DOHH2 (cell line): ENCODE measurements at regions not wholly inside any gene's neighbourhood (a gene's known extent, or its start where the extent isn't known, plus 50 kb on each side); places are given as distances from the start of the nearest gene placed in this dataset.

Source experiments
- H3F3A ChIP-seq: fragments of 200-600 bp; sonication (generic), shearing (Covaris generic); 2 replicates; pipeline ENCODE4 v1.6.0; 2016; ENCODE audit warnings: antibody characterized with exemption, mild to moderate bottlenecking; ENCODE audit not compliant: control insufficient read depth, insufficient read depth
- H3K27ac ChIP-seq: fragments of 200-600 bp; sonication (generic); 2 replicates; pipeline ENCODE4 v1.5.1; 2014; ENCODE audit warnings: low read depth, mild to moderate bottlenecking, low read length, moderate library complexity
- H3K27me3 ChIP-seq: fragments of 200-600 bp; sonication (generic); 2 replicates; pipeline ENCODE4 v1.6.1; 2014; ENCODE audit warnings: mild to moderate bottlenecking, low read length, mixed read lengths; ENCODE audit not compliant: control insufficient read depth
- H3K36me3 ChIP-seq: fragments of 200-600 bp; sonication (generic); 2 replicates; pipeline ENCODE4 v1.6.1; 2014; ENCODE audit warnings: mild to moderate bottlenecking, low read length, moderate library complexity, mixed read lengths; ENCODE audit not compliant: control insufficient read depth
- H3K4me1 ChIP-seq: fragments of 200-600 bp; sonication (generic); 2 replicates; pipeline ENCODE4 v1.6.1; 2014; ENCODE audit warnings: mild to moderate bottlenecking, low read length, mixed read lengths; ENCODE audit not compliant: control insufficient read depth
- H3K4me2 ChIP-seq: fragments of 200-600 bp; sonication (generic); 2 replicates; pipeline ENCODE4 v1.6.0; 2014; ENCODE audit warnings: mild to moderate bottlenecking, low read length, moderate library complexity
- H3K4me3 ChIP-seq: fragments of 200-600 bp; sonication (generic); 2 replicates; pipeline ENCODE4 v1.5.1; 2014; ENCODE audit warnings: mild to moderate bottlenecking, low read length, mixed read lengths
- H3K79me2 ChIP-seq: fragments of 200-600 bp; sonication (generic); 2 replicates; pipeline ENCODE4 v1.6.1; 2014; ENCODE audit warnings: mild to moderate bottlenecking, low read length, mixed read lengths; ENCODE audit not compliant: control insufficient read depth
- H3K9me2 ChIP-seq: fragments of 200-600 bp; sonication (generic); replicated peaks from 2 replicates; pipeline ENCODE4 v1.6.1; 2014; ENCODE audit warnings: mild to moderate bottlenecking, low read length, mixed read lengths; ENCODE audit not compliant: control insufficient read depth
- H3K9me3 ChIP-seq: fragments of 200-600 bp; sonication (generic); 2 replicates; pipeline ENCODE4 v1.6.1; 2014; ENCODE audit warnings: antibody characterized with exemption, low read length, mixed read lengths; ENCODE audit not compliant: control insufficient read depth, insufficient read depth
- H4K20me1 ChIP-seq: fragments of 200-600 bp; sonication (generic); 2 replicates; pipeline ENCODE4 v1.6.0; 2014; ENCODE audit warnings: low read depth, mild to moderate bottlenecking, antibody characterized with exemption, low read length, moderate library complexity; ENCODE audit not compliant: control insufficient read depth, insufficient read depth
- EZH2phosphoT487 ChIP-seq: fragments of 200-600 bp; sonication (generic); IDR thresholded peaks from 2 replicates; pipeline ENCODE4 v1.6.1; 2017; ENCODE audit warnings: borderline replicate concordance, mild to moderate bottlenecking, antibody characterized with exemption, low read length, moderate library complexity, mixed read lengths
- TF ChIP-seq, protein P1 (sequence below): fragments of 200-600 bp; sonication (generic); IDR thresholded peaks from one replicate; pipeline ENCODE4 v1.5.1; 2014; ENCODE audit warnings: antibody characterized with exemption, mild to moderate bottlenecking, low read depth, low read length; ENCODE audit not compliant: poor library complexity, severe bottlenecking

DNA sequence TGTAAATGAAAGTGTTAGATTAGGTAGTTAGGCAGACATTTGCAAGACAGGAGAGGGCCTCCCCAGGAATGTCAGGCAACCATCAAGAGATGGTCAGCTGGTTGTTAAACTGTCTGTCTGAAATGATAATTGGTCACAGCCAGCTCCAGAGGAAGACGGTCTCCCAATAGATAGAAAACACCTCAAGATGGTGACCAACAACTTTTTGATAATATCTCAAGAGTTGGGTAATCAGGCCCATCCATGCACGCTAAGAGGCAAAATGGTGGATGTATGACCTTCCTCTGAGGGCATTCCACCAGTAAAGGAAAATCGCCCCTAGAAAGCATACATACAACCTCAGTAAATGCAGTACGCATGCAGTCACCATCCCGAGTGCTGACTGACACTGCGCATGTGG, 118.2 kb downstream of the MAP3K21 start:
- Histone ChIP-seq H3K9me2 (no peaks in the 10 kb centered on the region), H3K79me2 (no peaks in the 10 kb centered on the region), H3K4me1 (no peaks in the 10 kb centered on the region), H3F3A (no peaks in the 10 kb centered on the region), H3K36me3 (no peaks in the 10 kb centered on the region), H3K27ac (no peak overlapping the region), H4K20me1 (no peaks in the 10 kb centered on the region), H3K4me2 (no peak overlapping the region), H3K4me3 (no peak overlapping the region), H3K9me3 (no peaks in the 10 kb centered on the region), H3K27me3 (no peaks in the 10 kb centered on the region)
- TF ChIP-seq, protein P1, sequence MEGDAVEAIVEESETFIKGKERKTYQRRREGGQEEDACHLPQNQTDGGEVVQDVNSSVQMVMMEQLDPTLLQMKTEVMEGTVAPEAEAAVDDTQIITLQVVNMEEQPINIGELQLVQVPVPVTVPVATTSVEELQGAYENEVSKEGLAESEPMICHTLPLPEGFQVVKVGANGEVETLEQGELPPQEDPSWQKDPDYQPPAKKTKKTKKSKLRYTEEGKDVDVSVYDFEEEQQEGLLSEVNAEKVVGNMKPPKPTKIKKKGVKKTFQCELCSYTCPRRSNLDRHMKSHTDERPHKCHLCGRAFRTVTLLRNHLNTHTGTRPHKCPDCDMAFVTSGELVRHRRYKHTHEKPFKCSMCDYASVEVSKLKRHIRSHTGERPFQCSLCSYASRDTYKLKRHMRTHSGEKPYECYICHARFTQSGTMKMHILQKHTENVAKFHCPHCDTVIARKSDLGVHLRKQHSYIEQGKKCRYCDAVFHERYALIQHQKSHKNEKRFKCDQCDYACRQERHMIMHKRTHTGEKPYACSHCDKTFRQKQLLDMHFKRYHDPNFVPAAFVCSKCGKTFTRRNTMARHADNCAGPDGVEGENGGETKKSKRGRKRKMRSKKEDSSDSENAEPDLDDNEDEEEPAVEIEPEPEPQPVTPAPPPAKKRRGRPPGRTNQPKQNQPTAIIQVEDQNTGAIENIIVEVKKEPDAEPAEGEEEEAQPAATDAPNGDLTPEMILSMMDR = no peak
- no peak for TF ChIP-seq EZH2phosphoT487

DNA sequence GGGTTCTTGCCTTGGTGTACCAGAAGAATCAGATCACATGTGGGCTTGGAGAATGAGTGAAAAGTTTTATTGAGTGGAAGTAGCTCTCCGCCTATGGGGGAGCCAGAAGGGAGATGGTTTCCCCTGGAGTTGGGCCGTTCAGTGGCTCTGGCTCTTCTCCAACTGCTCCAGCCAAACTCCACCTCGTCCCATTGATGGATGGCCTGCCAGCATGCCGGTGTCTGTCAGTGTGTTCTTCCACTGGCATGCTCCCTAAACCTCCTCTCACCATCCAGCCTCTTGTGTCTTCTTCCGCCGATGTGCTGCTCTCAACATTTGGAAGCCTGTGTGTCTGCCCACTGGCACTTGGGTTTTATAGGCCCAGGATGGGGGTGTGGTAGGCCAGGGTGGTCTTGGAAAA, 119.4 kb downstream of the MAP3K21 start:
- no peaks in the 10 kb centered on the region for H3K27me3 ChIP-seq
- H3K79me2 ChIP-seq = no peaks in the 10 kb centered on the region
- no peak overlapping the region for H3K4me2 ChIP-seq
- no peaks in the 10 kb centered on the region for H4K20me1 ChIP-seq
- no peak overlapping the region for H3K27ac ChIP-seq
- no peaks in the 10 kb centered on the region for H3F3A ChIP-seq
- TF ChIP-seq EZH2phosphoT487 = no peak
- TF ChIP-seq, protein P1 = no peak
- H3K36me3 ChIP-seq = no peaks in the 10 kb centered on the region
- no peak overlapping the region for H3K4me3 ChIP-seq
- H3K4me1 ChIP-seq = no peaks in the 10 kb centered on the region
- no peaks in the 10 kb centered on the region for H3K9me3 ChIP-seq
- H3K9me2 ChIP-seq = no peaks in the 10 kb centered on the region

DNA sequence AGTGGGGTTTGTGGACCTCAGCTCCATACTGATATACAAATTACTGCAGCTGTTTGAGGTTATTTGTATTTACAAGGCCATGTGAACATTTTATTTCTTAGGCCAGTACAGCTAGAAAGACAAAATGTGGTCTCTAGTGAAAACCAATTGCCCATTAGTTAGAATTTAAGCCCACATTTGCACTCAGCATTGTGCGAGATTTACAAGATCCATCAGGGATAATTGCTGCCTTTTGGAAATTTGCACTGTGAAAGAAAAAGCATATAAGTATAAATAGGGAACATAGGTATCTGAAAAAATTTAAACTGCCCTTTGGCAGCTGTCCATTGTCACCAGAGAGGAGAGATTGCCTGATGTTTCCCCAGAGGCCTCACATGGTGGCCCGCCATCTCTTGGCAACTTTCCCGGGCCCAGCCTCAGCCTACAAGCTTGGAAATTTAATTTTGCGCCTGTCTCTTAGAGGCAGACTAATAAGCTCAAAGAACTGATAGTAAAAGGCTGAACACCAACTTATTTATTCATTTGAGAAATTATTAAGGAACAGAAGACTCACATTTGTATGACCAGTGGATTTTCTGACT, 120.7 kb downstream of the MAP3K21 start:
- H4K20me1 ChIP-seq = no peaks in the 10 kb centered on the region
- no peak overlapping the region for H3K4me2 ChIP-seq
- H3F3A ChIP-seq = no peaks in the 10 kb centered on the region
- H3K9me2 ChIP-seq = no peaks in the 10 kb centered on the region
- H3K4me3 ChIP-seq = no peak overlapping the region
- H3K4me1 ChIP-seq = no peaks in the 10 kb centered on the region
- no peaks in the 10 kb centered on the region for H3K79me2 ChIP-seq
- H3K27ac ChIP-seq = no peak overlapping the region
- H3K36me3 ChIP-seq = no peaks in the 10 kb centered on the region
- no peaks in the 10 kb centered on the region for H3K27me3 ChIP-seq
- no peaks in the 10 kb centered on the region for H3K9me3 ChIP-seq
- no peak for TF ChIP-seq EZH2phosphoT487
- TF ChIP-seq, protein P1 = no peak
